BJ (cell line): ENCODE measurements at regions not wholly inside any gene's neighbourhood (a gene's known extent, or its start where the extent isn't known, plus 50 kb on each side); places are given as distances from the start of the nearest gene placed in this dataset.
A peak's percentile ranks its signal among the peaks of the same experiment; 100 is the strongest.

ENCODE experiments used
- CTCF ChIA-PET: fragments of 350-600 bp; formaldehyde crosslinking; extraction: SDS; loops from one replicate; lab custom pipeline; 2021; ENCODE audit warnings: antibody characterized with exemption, inconsistent platforms; lab: Yijun Ruan, JAX
- POLR2A ChIA-PET: fragments of 300-600 bp; sonication (Branson Sonifier 250); formaldehyde crosslinking; extraction: SDS; loops from one replicate; lab custom pipeline; 2021; ENCODE audit warnings: antibody characterized with exemption; lab: Charles Lee
- DNase-seq: peaks from one replicate; pipeline ENCODE4 v3.0.0-alpha.2; 2011; ENCODE audit warnings: low read depth
- H3K27me3 ChIP-seq: 2 replicates; pipeline ENCODE4 v1.6.0; 2011; ENCODE audit warnings: low read length; ENCODE audit not compliant: control insufficient read depth, insufficient read depth
- H3K36me3 ChIP-seq: 2 replicates; pipeline ENCODE4 v1.5.1; 2011; ENCODE audit warnings: low read length; ENCODE audit not compliant: control insufficient read depth, insufficient read depth
- H3K4me3 ChIP-seq: 2 replicates; pipeline ENCODE4 v1.5.1; 2011; ENCODE audit warnings: low read depth, mild to moderate bottlenecking, control low read depth, low read length
- CTCF ChIP-seq: IDR thresholded peaks from 2 replicates; pipeline ENCODE4 v1.5.1; 2011; ENCODE audit warnings: low read depth, mild to moderate bottlenecking, control low read depth, inconsistent platforms, low read length, moderate library complexity; ENCODE audit not compliant: insufficient read depth

GRCh38 chr2:196260546-196260945 is 89.2 kb upstream of the STK17B start:
- TF ChIP-seq CTCF: no peak
- ChIA-PET POLR2A (no interaction called here), CTCF (no interaction called here)
- no peak overlapping the region for H3K4me3 ChIP-seq
- DNase-seq: no peak
- H3K36me3 ChIP-seq: no peaks in the 10 kb centered on the region
- no peaks in the 10 kb centered on the region for H3K27me3 ChIP-seq

GRCh38 chr2:196262606-196263005 is 91.2 kb upstream of the STK17B start:
- TF ChIP-seq CTCF: no peak
- Histone ChIP-seq H3K27me3 (no peaks in the 10 kb centered on the region), H3K36me3 (no peaks in the 10 kb centered on the region), H3K4me3 (no peak overlapping the region)
- DNase-seq: no peak
- ChIA-PET POLR2A (no interaction called here), CTCF (interaction anchor here (0.7 kb wide), 1 partner anchor 367 kb away, joined by 3 read pairs; no protein-coding TSS in a partner anchor)

GRCh38 chr2:196263181-196263747 is 91.9 kb upstream of the STK17B start:
- no peaks in the 10 kb centered on the region for H3K27me3 ChIP-seq
- CTCF ChIA-PET: no interaction called here
- TF ChIP-seq CTCF: no peak
- POLR2A ChIA-PET: no interaction called here
- no peaks in the 10 kb centered on the region for H3K36me3 ChIP-seq
- H3K4me3 ChIP-seq: no peak overlapping the region
- DNase-seq: peak; percentile 41

GRCh38 chr2:196266351-196266750 is 95.0 kb upstream of the STK17B start:
- ChIA-PET CTCF (interaction anchor here (0.7 to 2.3 kb wide), 2 partner anchors 10 to 13 kb away, joined by 3 to 5 read pairs; no protein-coding TSS in a partner anchor), POLR2A (no interaction called here)
- no peaks in the 10 kb centered on the region for H3K36me3 ChIP-seq
- no peak overlapping the region for H3K4me3 ChIP-seq
- DNase-seq: no peak
- H3K27me3 ChIP-seq: no peaks in the 10 kb centered on the region
- TF ChIP-seq CTCF: no peak

- TF ChIP-seq CTCF: no peak
- POLR2A ChIA-PET: no interaction called here
- DNase-seq: no peak
- no peak overlapping the region for H3K4me3 ChIP-seq
- no peaks in the 10 kb centered on the region for H3K27me3 ChIP-seq
- H3K36me3 ChIP-seq: no peaks in the 10 kb centered on the region
- CTCF ChIA-PET: interaction anchor here (0.7 to 2.3 kb wide), 2 partner anchors 9 to 13 kb away, joined by 3 to 5 read pairs; no protein-coding TSS in a partner anchor
These were observed 95.5 kb upstream of the STK17B start for GRCh38 chr2:196266855-196267254.
